Caco-2 (cell line): ENCODE measurements at regions not wholly inside any gene's neighbourhood (a gene's known extent, or its start where the extent isn't known, plus 50 kb on each side); places are given as distances from the start of the nearest gene placed in this dataset.

Experiments
- BruUV-seq: library from RNA; stranded (reverse); fragments of 400-500 nt; replicated peaks from 2 replicates; lab custom pipeline; 2021; lab: Mats Ljungman, UMichigan
- CTCF ChIA-PET: fragments of 300-600 bp; sonication (Branson Sonifier 250); formaldehyde crosslinking; loops from one replicate; lab custom pipeline; 2022; ENCODE audit warnings: antibody characterized with exemption; lab: Charles Lee
- POLR2A ChIA-PET: fragments of 300-600 bp; sonication (Branson Sonifier 250); formaldehyde crosslinking; loops from one replicate; lab custom pipeline; 2022; ENCODE audit warnings: antibody characterized with exemption; lab: Charles Lee
- DNase-seq, 2 experiments: peaks; one replicate each; pipeline versions ENCODE4 v3.0.0 to v3.0.0-alpha.2; 2020 to 2022
- H3K27me3 ChIP-seq: replicated peaks from 2 replicates; pipeline ENCODE4 v1.6.0; 2011; ENCODE audit warnings: low read length; ENCODE audit not compliant: control insufficient read depth, insufficient read depth
- H3K36me3 ChIP-seq: 2 replicates; pipeline ENCODE4 v1.5.1; 2011; ENCODE audit warnings: low read length; ENCODE audit not compliant: control insufficient read depth, insufficient read depth
- H3K4me1 ChIP-seq: fragments of 250-450 bp; sonication (Bioruptor Pico); 2 replicates; pipeline ENCODE4 v1.5.1; 2020; ENCODE audit warnings: mild to moderate bottlenecking
- H3K4me3 ChIP-seq: 2 replicates; pipeline ENCODE4 v1.5.1; 2011; ENCODE audit warnings: low read depth, mild to moderate bottlenecking, control low read depth, low read length
- H3K9me3 ChIP-seq: fragments of 250-450 bp; sonication (Bioruptor Pico); 2 replicates; pipeline ENCODE4 v1.5.1; 2020; ENCODE audit warnings: mild to moderate bottlenecking, moderate library complexity
- H3K27ac Mint-ChIP-seq: one replicate; pipeline ENCODE4 v1.8.0; 2022; ENCODE audit warnings: mixed read lengths; ENCODE audit not compliant: unreplicated experiment
- H3K27me3 Mint-ChIP-seq: one replicate; pipeline ENCODE4 v1.8.0; 2022; ENCODE audit warnings: mixed read lengths; ENCODE audit not compliant: insufficient read depth, unreplicated experiment
- H3K36me3 Mint-ChIP-seq: one replicate; pipeline ENCODE4 v1.8.0; 2022; ENCODE audit warnings: mild to moderate bottlenecking, mixed read lengths; ENCODE audit not compliant: insufficient read depth, unreplicated experiment
- H3K4me1 Mint-ChIP-seq: one replicate; pipeline ENCODE4 v1.8.0; 2022; ENCODE audit warnings: low read depth, mixed read lengths; ENCODE audit not compliant: unreplicated experiment
- H3K4me3 Mint-ChIP-seq: one replicate; pipeline ENCODE4 v1.8.0; 2022; ENCODE audit warnings: mild to moderate bottlenecking, moderate library complexity, mixed read lengths; ENCODE audit not compliant: unreplicated experiment
- H3K9me3 Mint-ChIP-seq: one replicate; pipeline ENCODE4 v1.8.0; 2022; ENCODE audit warnings: mixed read lengths; ENCODE audit not compliant: unreplicated experiment
- CTCF ChIP-seq, 2 experiments: fragments of 200-600 bp in 1 of 2; IDR thresholded peaks; 1 replicate in 1 of 2; 2 replicates in 1 of 2; pipeline versions ENCODE4 v1.5.1 to v1.8.0; 2011 to 2022; ENCODE audit warnings: antibody characterized with exemption in 1 of 2, control low read depth in 1 of 2, inconsistent platforms in 1 of 2, low read depth in 1 of 2, low read length in 1 of 2, mild to moderate bottlenecking in 1 of 2, moderate library complexity in 1 of 2; ENCODE audit not compliant: insufficient read depth in 1 of 2, severe bottlenecking in 1 of 2, unreplicated experiment in 1 of 2
- intact Hi-C: fragments of 100-400 bp; cut with micrococcal nuclease; formaldehyde crosslinking; loops from one replicate; pipeline ENCODE4 v1.10.0; 2022; ENCODE audit not compliant: unreplicated experiment

- BruUV-seq, result no TSS peak
- no peak for DNase-seq
- peaks cover 51% of the 10 kb centered on the region for H3K4me1 Mint-ChIP-seq
- no peaks in the 10 kb centered on the region for H3K27me3 ChIP-seq
- no peak overlapping the region for H3K4me3 ChIP-seq
- POLR2A ChIA-PET, result no interaction called here
- peak overlapping the region; percentile 73 for H3K27ac Mint-ChIP-seq
- H3K4me1 ChIP-seq, result peaks cover 43% of the 10 kb centered on the region
- CTCF ChIA-PET, result no interaction called here
- no peak for TF ChIP-seq CTCF (IDR thresholded peaks at IDR 0.05; ENCODE audit: insufficient read depth in 1 of 2, low read depth in 1 of 2, low read length in 1 of 2, severe bottlenecking in 1 of 2, unreplicated experiment in 1 of 2)
- H3K4me3 Mint-ChIP-seq, result peak overlapping the region; percentile 58
- no peaks in the 10 kb centered on the region for H3K9me3 ChIP-seq
- no peaks in the 10 kb centered on the region; the same call in 1 of the 2 replicates for H3K36me3 ChIP-seq
- intact Hi-C loops, result no loop called here
- H3K9me3 Mint-ChIP-seq, result no peaks in the 10 kb centered on the region
- H3K27me3 Mint-ChIP-seq, result no peaks in the 10 kb centered on the region
- peaks cover 7% of the 10 kb centered on the region for H3K36me3 Mint-ChIP-seq
Observed at GRCh38 chr13:44855860-44856259, 133.4 kb downstream of the NUFIP1 start.

- peak overlapping the region; percentile 74 for H3K4me3 Mint-ChIP-seq
- no peaks in the 10 kb centered on the region; the same call in 1 of the 2 replicates for H3K36me3 ChIP-seq
- peak overlapping the region; percentile 73 for H3K27ac Mint-ChIP-seq
- H3K27me3 ChIP-seq, result no peaks in the 10 kb centered on the region
- no peaks in the 10 kb centered on the region for H3K9me3 ChIP-seq
- no TSS peak for BruUV-seq
- H3K4me3 ChIP-seq, result peak overlapping the region; percentile 21
- intact Hi-C loops, result loop anchor here (1.0 to 5.0 kb wide), 5 partner anchors 35 to 277 kb away; no protein-coding TSS in a partner anchor
- DNase-seq, result peak; percentile 66 to 79
- peaks cover 7% of the 10 kb centered on the region for H3K36me3 Mint-ChIP-seq
- peaks cover 45% of the 10 kb centered on the region for H3K4me1 Mint-ChIP-seq
- POLR2A ChIA-PET, result interaction anchor here (1.0 to 1.3 kb wide), 3 partner anchors 40 to 277 kb away, joined by 3 to 4 read pairs (median 3); no protein-coding TSS in a partner anchor
- H3K27me3 Mint-ChIP-seq, result no peaks in the 10 kb centered on the region
- H3K4me1 ChIP-seq, result peaks cover 37% of the 10 kb centered on the region
- CTCF ChIA-PET, result interaction anchor here (0.6 to 1.3 kb wide), 4 partner anchors 37 to 331 kb away, joined by 3 to 4 read pairs (median 3); no protein-coding TSS in a partner anchor
- H3K9me3 Mint-ChIP-seq, result no peaks in the 10 kb centered on the region
- TF ChIP-seq CTCF (IDR thresholded peaks at IDR 0.05; ENCODE audit: insufficient read depth in 1 of 2, low read depth in 1 of 2, low read length in 1 of 2, severe bottlenecking in 1 of 2, unreplicated experiment in 1 of 2), result no peak
Observed at GRCh38 chr13:44854313-44855060, 134.8 kb downstream of the NUFIP1 start.

- CTCF ChIA-PET, result interaction anchor here (1.1 to 1.3 kb wide), 3 partner anchors 36 to 125 kb away, joined by 3 to 4 read pairs (median 3); no protein-coding TSS in a partner anchor
- Mint-ChIP-seq H3K27me3 (no peaks in the 10 kb centered on the region), H3K27ac (peak overlapping the region; percentile 73), H3K9me3 (no peaks in the 10 kb centered on the region), H3K4me3 (peak overlapping the region; percentile 74), H3K36me3 (peaks cover 7% of the 10 kb centered on the region), H3K4me1 (peaks cover 52% of the 10 kb centered on the region)
- BruUV-seq, result no TSS peak
- Histone ChIP-seq H3K9me3 (no peaks in the 10 kb centered on the region), H3K36me3 (no peaks in the 10 kb centered on the region; the same call in 1 of the 2 replicates), H3K4me1 (peaks cover 45% of the 10 kb centered on the region), H3K27me3 (no peaks in the 10 kb centered on the region), H3K4me3 (peak overlapping the region; percentile 21)
- intact Hi-C loops, result loop anchor here (1.0 to 5.0 kb wide), 5 partner anchors 34 to 276 kb away; no protein-coding TSS in a partner anchor
- POLR2A ChIA-PET, result interaction anchor here (1.0 to 1.3 kb wide), 3 partner anchors 39 to 276 kb away, joined by 3 to 4 read pairs (median 3); no protein-coding TSS in a partner anchor
- peak; percentile 83 to 87 for DNase-seq
- no peak for TF ChIP-seq CTCF (IDR thresholded peaks at IDR 0.05; ENCODE audit: insufficient read depth in 1 of 2, low read depth in 1 of 2, low read length in 1 of 2, severe bottlenecking in 1 of 2, unreplicated experiment in 1 of 2)
Observed at GRCh38 chr13:44853641-44854040, 135.6 kb downstream of the NUFIP1 start.
